ENCODE measurements at regions not wholly inside any gene's neighbourhood (a gene's known extent, or its start where the extent isn't known, plus 50 kb on each side); places are given as distances from the start of the nearest gene placed in this dataset.

DNA sequence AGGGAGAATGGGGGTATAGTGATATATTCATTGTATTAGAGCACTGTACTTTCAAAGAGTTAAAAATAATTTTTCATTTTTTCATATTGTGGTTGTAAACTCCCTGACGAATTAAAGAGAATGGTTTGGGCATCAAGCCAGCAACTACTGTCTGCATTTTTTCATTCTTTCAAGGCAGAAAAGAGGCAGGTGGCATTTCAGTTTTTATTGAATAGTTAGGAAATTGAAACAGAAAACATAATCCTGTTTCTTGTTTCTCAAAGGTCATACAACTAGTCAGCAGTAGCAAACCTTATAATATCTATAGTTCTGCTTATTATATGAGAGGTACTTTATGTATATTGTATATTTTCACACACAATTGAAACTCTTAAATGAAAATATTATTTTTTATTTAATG, 303.9 kb upstream of the KCND2 start:
- WGBS: 2% methylated on average over 1 of the region's 1 CpG
- H3K36me3 ChIP-seq: no peaks in the 10 kb centered on the region
- intact Hi-C loops (cut with DNase I): no loop called here
- no peak overlapping the region for H3K27ac ChIP-seq
- TF ChIP-seq POLR2AphosphoS5 (IDR thresholded peaks at IDR 0.05) (no peak), POLR2A (IDR thresholded peaks at IDR 0.05) (no peak)
- TF ChIP-seq, protein P1, sequence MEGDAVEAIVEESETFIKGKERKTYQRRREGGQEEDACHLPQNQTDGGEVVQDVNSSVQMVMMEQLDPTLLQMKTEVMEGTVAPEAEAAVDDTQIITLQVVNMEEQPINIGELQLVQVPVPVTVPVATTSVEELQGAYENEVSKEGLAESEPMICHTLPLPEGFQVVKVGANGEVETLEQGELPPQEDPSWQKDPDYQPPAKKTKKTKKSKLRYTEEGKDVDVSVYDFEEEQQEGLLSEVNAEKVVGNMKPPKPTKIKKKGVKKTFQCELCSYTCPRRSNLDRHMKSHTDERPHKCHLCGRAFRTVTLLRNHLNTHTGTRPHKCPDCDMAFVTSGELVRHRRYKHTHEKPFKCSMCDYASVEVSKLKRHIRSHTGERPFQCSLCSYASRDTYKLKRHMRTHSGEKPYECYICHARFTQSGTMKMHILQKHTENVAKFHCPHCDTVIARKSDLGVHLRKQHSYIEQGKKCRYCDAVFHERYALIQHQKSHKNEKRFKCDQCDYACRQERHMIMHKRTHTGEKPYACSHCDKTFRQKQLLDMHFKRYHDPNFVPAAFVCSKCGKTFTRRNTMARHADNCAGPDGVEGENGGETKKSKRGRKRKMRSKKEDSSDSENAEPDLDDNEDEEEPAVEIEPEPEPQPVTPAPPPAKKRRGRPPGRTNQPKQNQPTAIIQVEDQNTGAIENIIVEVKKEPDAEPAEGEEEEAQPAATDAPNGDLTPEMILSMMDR (IDR thresholded peaks at IDR 0.05): no peak
- H3K4me3 ChIP-seq: no peak overlapping the region
- DNase-seq (ENCODE audit: low spot score): no peak
- H3K9me3 ChIP-seq: no peaks in the 10 kb centered on the region
- no peaks in the 10 kb centered on the region for H3K27me3 ChIP-seq (replicated peaks; ENCODE audit: insufficient read depth)
- H3K4me1 ChIP-seq (replicated peaks): no peaks in the 10 kb centered on the region

DNA sequence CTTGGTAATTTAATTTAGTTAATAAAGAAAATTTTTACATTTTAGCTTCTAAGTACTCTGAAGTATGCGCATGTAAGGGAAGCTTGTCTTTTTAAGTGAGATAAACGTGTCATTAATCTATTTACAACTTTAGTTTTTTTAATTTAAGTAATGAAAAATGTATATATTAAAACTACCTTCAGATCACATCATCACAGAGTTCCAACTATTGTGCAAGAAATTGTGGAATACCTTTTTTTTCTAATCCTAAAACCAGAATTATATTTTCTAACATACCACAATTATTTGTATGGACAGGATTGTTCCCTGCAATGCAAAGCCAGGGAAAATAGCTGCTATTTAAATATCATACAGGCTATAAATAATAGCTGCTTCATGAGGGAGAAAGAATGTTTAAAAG, 303.2 kb upstream of the KCND2 start:
- Histone ChIP-seq H3K9me3 (no peaks in the 10 kb centered on the region), H3K27me3 (replicated peaks; ENCODE audit: insufficient read depth) (no peaks in the 10 kb centered on the region), H3K27ac (no peak overlapping the region), H3K4me3 (no peak overlapping the region), H3K36me3 (no peaks in the 10 kb centered on the region), H3K4me1 (replicated peaks) (no peaks in the 10 kb centered on the region)
- intact Hi-C loops (cut with DNase I): no loop called here
- no peak for DNase-seq (ENCODE audit: low spot score)
- WGBS: 93% methylated on average over 2 of the region's 2 CpGs
- TF ChIP-seq POLR2A (IDR thresholded peaks at IDR 0.05): no peak
- TF ChIP-seq, protein P1 (IDR thresholded peaks at IDR 0.05): no peak
- TF ChIP-seq POLR2AphosphoS5 (IDR thresholded peaks at IDR 0.05): no peak

DNA sequence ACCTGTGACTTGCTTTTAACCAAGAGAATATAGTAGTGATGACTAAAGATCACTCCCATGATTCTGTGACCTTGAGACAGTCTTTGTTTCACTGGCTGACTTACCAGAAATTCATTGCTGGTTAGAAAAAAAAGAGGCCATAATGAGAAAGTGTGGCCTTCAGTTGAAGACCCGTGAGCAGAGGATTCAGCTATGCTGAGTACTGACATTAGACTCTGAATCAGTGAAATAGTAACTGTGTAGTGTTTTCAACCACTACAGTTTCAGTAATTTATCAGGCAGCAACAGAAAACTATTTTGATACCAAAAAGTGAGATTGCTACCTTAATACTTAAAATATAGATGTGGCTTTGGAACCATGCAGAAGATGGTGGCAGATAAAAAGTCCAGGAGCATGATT, 298.0 kb upstream of the KCND2 start:
- TF ChIP-seq POLR2AphosphoS5 (IDR thresholded peaks at IDR 0.05): no peak
- TF ChIP-seq, protein P1 (IDR thresholded peaks at IDR 0.05): no peak
- no peak for TF ChIP-seq POLR2A (IDR thresholded peaks at IDR 0.05)
- Histone ChIP-seq H3K4me1 (replicated peaks) (no peaks in the 10 kb centered on the region), H3K27me3 (replicated peaks; ENCODE audit: insufficient read depth) (no peaks in the 10 kb centered on the region), H3K36me3 (no peaks in the 10 kb centered on the region), H3K27ac (no peak overlapping the region), H3K4me3 (no peak overlapping the region), H3K9me3 (no peaks in the 10 kb centered on the region)
- WGBS: 83% methylated on average over 1 of the region's 1 CpG
- no peak for DNase-seq (ENCODE audit: low spot score)
- intact Hi-C loops (cut with DNase I): no loop called here

DNA sequence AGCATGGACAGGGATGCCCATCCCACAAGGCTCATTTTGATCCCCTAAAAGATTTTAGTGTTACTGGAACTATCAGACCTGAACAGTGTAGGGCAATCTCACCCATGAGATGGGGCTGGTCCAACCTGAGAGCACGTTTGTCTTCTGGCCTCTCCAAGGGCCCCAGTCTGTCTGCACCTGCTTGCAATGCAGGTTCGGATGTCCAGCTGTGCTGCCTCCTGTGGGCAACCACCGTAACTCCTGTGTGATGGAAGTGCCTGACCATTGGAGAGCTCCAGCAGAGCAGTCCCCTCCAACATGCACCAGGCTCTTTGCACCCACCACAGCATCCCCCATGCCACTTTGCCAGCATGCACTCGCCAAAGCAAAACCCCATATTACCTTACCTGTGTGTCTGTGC, 290.1 kb upstream of the KCND2 start:
- TF ChIP-seq, protein P1 (IDR thresholded peaks at IDR 0.05): no peak
- no peak for TF ChIP-seq POLR2A (IDR thresholded peaks at IDR 0.05)
- Histone ChIP-seq H3K9me3 (no peaks in the 10 kb centered on the region), H3K27ac (no peak overlapping the region), H3K4me1 (replicated peaks) (no peaks in the 10 kb centered on the region), H3K36me3 (no peaks in the 10 kb centered on the region), H3K27me3 (replicated peaks; ENCODE audit: insufficient read depth) (no peaks in the 10 kb centered on the region), H3K4me3 (no peak overlapping the region)
- WGBS: 87% methylated on average over 4 of the region's 4 CpGs
- no peak for DNase-seq (ENCODE audit: low spot score)
- intact Hi-C loops (cut with DNase I): no loop called here

DNA sequence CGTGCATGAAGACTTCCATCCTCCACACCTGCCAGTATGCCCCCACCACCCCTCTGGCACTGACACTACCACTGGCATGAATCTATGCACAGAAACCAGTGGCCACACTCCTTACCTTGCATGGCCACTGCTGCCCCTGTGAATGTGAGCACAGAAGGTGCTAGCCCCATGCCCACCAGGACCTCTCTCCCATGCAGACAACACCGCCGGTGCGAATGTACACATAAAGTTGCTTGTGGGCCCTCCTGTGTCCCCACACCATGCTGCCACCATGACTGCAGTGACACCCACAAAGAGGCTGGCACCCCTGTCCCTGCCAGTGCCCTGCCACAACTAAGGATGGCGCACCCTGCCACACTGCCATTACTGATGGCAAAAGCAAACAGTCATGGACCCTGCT, 289.5 kb upstream of the KCND2 start:
- no peaks in the 10 kb centered on the region for H3K9me3 ChIP-seq
- H3K4me1 ChIP-seq (replicated peaks): no peaks in the 10 kb centered on the region
- no peak for TF ChIP-seq POLR2AphosphoS5 (IDR thresholded peaks at IDR 0.05)
- TF ChIP-seq, protein P1 (IDR thresholded peaks at IDR 0.05): no peak
- no peak for TF ChIP-seq POLR2A (IDR thresholded peaks at IDR 0.05)
- no peak overlapping the region for H3K27ac ChIP-seq
- H3K4me3 ChIP-seq: no peak overlapping the region
- WGBS: 94% methylated on average over 5 of the region's 5 CpGs
- intact Hi-C loops (cut with DNase I): no loop called here
- H3K27me3 ChIP-seq (replicated peaks; ENCODE audit: insufficient read depth): no peaks in the 10 kb centered on the region
- no peaks in the 10 kb centered on the region for H3K36me3 ChIP-seq
- no peak for DNase-seq (ENCODE audit: low spot score)
